SK-N-SH (cell line): ENCODE measurements at regions not wholly inside any gene's neighbourhood (a gene's known extent, or its start where the extent isn't known, plus 50 kb on each side); places are given as distances from the start of the nearest gene placed in this dataset.

Source experiments
- CTCF ChIA-PET: fragments of 300-600, 350-600 bp; formaldehyde crosslinking; extraction: SDS; loops from one replicate; lab custom pipeline; 2021; lab: Yijun Ruan, JAX
- POLR2A ChIA-PET: fragments of 350-600 bp; sonication (Branson Sonifier 250); formaldehyde crosslinking; extraction: SDS; loops from one replicate; lab custom pipeline; 2020; ENCODE audit warnings: antibody characterized with exemption, inconsistent platforms; lab: Yijun Ruan, JAX
- DNase-seq: peaks from one replicate; pipeline ENCODE4 v3.0.0; 2012
- H2AFZ ChIP-seq: fragments of 200-600 bp; sonication (generic); 2 replicates; pipeline ENCODE4 v1.8.1; 2016; ENCODE audit warnings: antibody characterized with exemption, mild to moderate bottlenecking, low read depth
- H3F3A ChIP-seq: fragments of 200-600 bp; sonication (generic); replicated peaks from 2 replicates; pipeline ENCODE3; 2016; ENCODE audit warnings: antibody characterized with exemption, mild to moderate bottlenecking; ENCODE audit not compliant: insufficient read depth
- H3K27ac ChIP-seq, 2 experiments: fragments of 200-500 bp in 1 of 2; fragments of 200-600 bp in 1 of 2; sonication (Bioruptor generic) in 1 of 2; sonication (generic), shearing (Covaris generic) in 1 of 2; 2 replicates each; pipeline versions ENCODE4 v1.5.1 to v1.6.1; 2014 to 2016; ENCODE audit warnings: low read depth in 2 of 2, inconsistent platforms in 1 of 2, low read length in 1 of 2, mild to moderate bottlenecking in 1 of 2, mixed read lengths in 1 of 2
- H3K27me3 ChIP-seq: fragments of 200-600 bp; sonication (generic), shearing (Covaris generic); 2 replicates; pipeline ENCODE4 v1.6.1; 2016; ENCODE audit warnings: mixed run types; ENCODE audit not compliant: insufficient read depth
- H3K36me3 ChIP-seq, 2 experiments: fragments of 200-500 bp in 1 of 2; fragments of 200-600 bp in 1 of 2; sonication (Bioruptor generic) in 1 of 2; sonication (generic) in 1 of 2; replicated peaks in 1 of 2; 2 replicates each; pipeline versions ENCODE3 to v1.5.1; 2014 to 2016; ENCODE audit warnings: low read length in 1 of 2, mild to moderate bottlenecking in 1 of 2; ENCODE audit not compliant: insufficient read depth in 2 of 2, control insufficient read depth in 1 of 2
- H3K4me1 ChIP-seq, 2 experiments: fragments of 200-500 bp in 1 of 2; fragments of 200-600 bp in 1 of 2; sonication (Bioruptor generic) in 1 of 2; sonication (generic), shearing (Covaris generic) in 1 of 2; 2 replicates each; pipeline versions ENCODE4 v1.5.1 to v1.6.1; 2014 to 2016; ENCODE audit warnings: low read depth in 1 of 2, low read length in 1 of 2, mixed run types in 1 of 2; ENCODE audit not compliant: insufficient read depth in 2 of 2, control insufficient read depth in 1 of 2
- H3K4me2 ChIP-seq: fragments of 200-600 bp; sonication (generic), shearing (Covaris generic); 2 replicates; pipeline ENCODE4 v1.6.1; 2017; ENCODE audit warnings: mixed run types
- H3K4me3 ChIP-seq, 2 experiments: fragments of 200-500 bp in 1 of 2; fragments of 200-600 bp in 1 of 2; sonication (Bioruptor generic) in 1 of 2; sonication (generic), shearing (Covaris generic) in 1 of 2; 2 replicates each; pipeline versions ENCODE4 v1.5.1 to v1.8.1; 2014 to 2016; ENCODE audit warnings: low read depth in 2 of 2, inconsistent platforms in 1 of 2, low read length in 1 of 2, mild to moderate bottlenecking in 1 of 2, mixed read lengths in 1 of 2, moderate library complexity in 1 of 2
- H3K79me2 ChIP-seq: fragments of 200-600 bp; sonication (generic); 2 replicates; pipeline ENCODE4 v1.8.1; 2017; ENCODE audit warnings: mild to moderate bottlenecking; ENCODE audit not compliant: insufficient read depth
- H3K9ac ChIP-seq: fragments of 200-600 bp; sonication (generic); 2 replicates; pipeline ENCODE4 v1.6.1; 2017; ENCODE audit warnings: mixed run types
- H3K9me2 ChIP-seq: fragments of 200-600 bp; sonication (generic); 2 replicates; pipeline ENCODE4 v1.6.1; 2017; ENCODE audit warnings: mixed run types
- H3K9me3 ChIP-seq: fragments of 200-600 bp; sonication (generic); 2 replicates; pipeline ENCODE4 v1.6.1; 2017; ENCODE audit warnings: mixed run types, mild to moderate bottlenecking, moderate library complexity
- H4K20me1 ChIP-seq: fragments of 200-600 bp; sonication (generic); 2 replicates; pipeline ENCODE4 v1.6.1; 2017; ENCODE audit warnings: mild to moderate bottlenecking, mixed run types; ENCODE audit not compliant: insufficient read depth
- CHD2 ChIP-seq: fragments of 150-350 bp; IDR thresholded peaks from 2 replicates; pipeline ENCODE4 v1.6.1; 2018; ENCODE audit warnings: low read length; ENCODE audit not compliant: partially characterized antibody
- FOXM1 ChIP-seq: IDR thresholded peaks from 2 replicates; pipeline ENCODE4 v1.4.0; 2012; ENCODE audit warnings: low read depth, mild to moderate bottlenecking
- IRF3 ChIP-seq: fragments of 150-350 bp; IDR thresholded peaks from 2 replicates; pipeline ENCODE4 v1.6.1; 2016; ENCODE audit warnings: mild to moderate bottlenecking, low read depth, low read length
- RAD21 ChIP-seq: IDR thresholded peaks from 2 replicates; pipeline ENCODE4 v1.6.1; 2012; ENCODE audit warnings: mild to moderate bottlenecking, low read length
- TCF12 ChIP-seq: IDR thresholded peaks from 2 replicates; pipeline ENCODE4 v1.4.0; 2012
- TEAD4 ChIP-seq: IDR thresholded peaks from 2 replicates; pipeline ENCODE4 v1.4.0; 2012; ENCODE audit warnings: mild to moderate bottlenecking, borderline replicate concordance; ENCODE audit not compliant: insufficient read depth
- WGBS: methylation state at CpG from one replicate; pipeline ENCODE4 v1.1.6; 2017; ENCODE audit warnings: low lambda C conversion rate; 5-methylcytosine and 5-hydroxymethylcytosine counted together
- TF ChIP-seq, protein P1 (sequence below): IDR thresholded peaks from 2 replicates; pipeline ENCODE4 v1.4.0; 2012; ENCODE audit warnings: low read depth, borderline replicate concordance
- TF ChIP-seq, protein P2 (sequence below): IDR thresholded peaks from 2 replicates; pipeline ENCODE4 v1.4.0; 2012; ENCODE audit warnings: low read depth

DNA sequence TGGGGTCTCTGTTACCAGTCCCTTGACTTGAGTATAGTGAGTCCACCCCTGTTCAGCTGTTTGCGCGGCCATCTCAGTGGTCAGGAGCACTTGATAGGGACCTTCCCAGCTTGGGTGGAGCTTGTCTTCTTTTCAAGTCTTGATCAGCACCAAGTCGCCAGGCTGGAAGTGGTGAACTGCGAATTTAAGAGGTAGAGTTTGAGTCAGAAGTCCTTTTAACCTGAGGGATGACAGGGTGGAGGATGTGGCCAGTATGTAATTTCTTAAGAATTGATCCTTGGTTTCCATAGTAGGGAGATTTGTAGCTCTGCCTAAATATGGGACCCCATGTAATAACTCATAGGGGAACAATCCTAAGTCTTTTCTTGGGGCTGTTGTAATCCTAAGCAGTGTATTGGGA lies 86.3 kb upstream of the XCR1 start:
- WGBS = 35% methylated on average over 4 of the region's 4 CpGs
- H3K9me2 ChIP-seq = no peaks in the 10 kb centered on the region
- no peaks in the 10 kb centered on the region for H3K79me2 ChIP-seq
- no peaks in the 10 kb centered on the region for H3K36me3 ChIP-seq
- TF ChIP-seq FOXM1 (no peak), IRF3 (no peak)
- TF ChIP-seq, protein P1, sequence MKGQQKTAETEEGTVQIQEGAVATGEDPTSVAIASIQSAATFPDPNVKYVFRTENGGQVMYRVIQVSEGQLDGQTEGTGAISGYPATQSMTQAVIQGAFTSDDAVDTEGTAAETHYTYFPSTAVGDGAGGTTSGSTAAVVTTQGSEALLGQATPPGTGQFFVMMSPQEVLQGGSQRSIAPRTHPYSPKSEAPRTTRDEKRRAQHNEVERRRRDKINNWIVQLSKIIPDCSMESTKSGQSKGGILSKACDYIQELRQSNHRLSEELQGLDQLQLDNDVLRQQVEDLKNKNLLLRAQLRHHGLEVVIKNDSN = no peak
- no peaks in the 10 kb centered on the region for H3K9me3 ChIP-seq
- no peak overlapping the region for H3K4me3 ChIP-seq
- CTCF ChIA-PET = no interaction called here
- H2AFZ ChIP-seq = no peak overlapping the region
- no peak overlapping the region for H3K9ac ChIP-seq
- H3K4me2 ChIP-seq = no peak overlapping the region
- H3F3A ChIP-seq = no peaks in the 10 kb centered on the region
- DNase-seq = no peak
- H3K4me1 ChIP-seq = no peaks in the 10 kb centered on the region; a peak in 1 of 4 replicates
- POLR2A ChIA-PET = no interaction called here
- no peak overlapping the region for H3K27ac ChIP-seq
- H4K20me1 ChIP-seq = no peaks in the 10 kb centered on the region
- no peaks in the 10 kb centered on the region for H3K27me3 ChIP-seq

DNA sequence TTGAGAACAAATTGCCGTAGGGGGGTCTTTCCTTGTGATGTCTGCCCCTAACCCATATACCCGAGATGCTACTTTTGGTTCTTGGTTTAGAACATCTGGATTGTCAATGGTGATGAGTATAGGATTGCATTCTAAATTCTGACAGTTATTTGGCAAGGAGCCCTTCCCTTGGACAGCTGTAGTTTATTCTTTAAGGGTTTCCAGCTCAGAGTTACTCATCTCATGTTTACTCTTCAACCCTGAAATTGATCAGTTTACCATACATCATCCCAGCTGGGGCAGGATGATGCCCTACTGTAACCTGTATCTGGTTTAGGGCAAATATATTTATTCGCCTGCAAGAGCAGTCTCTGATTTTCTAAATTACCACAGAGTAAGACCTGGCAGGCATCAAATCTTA lies 85.7 kb upstream of the XCR1 start:
- Histone ChIP-seq H3K9ac (no peak overlapping the region), H3K4me2 (no peak overlapping the region), H3K79me2 (no peaks in the 10 kb centered on the region), H3K9me3 (no peaks in the 10 kb centered on the region), H2AFZ (no peak overlapping the region), H4K20me1 (no peaks in the 10 kb centered on the region), H3K4me1 (no peaks in the 10 kb centered on the region; a peak in 1 of 4 replicates), H3K36me3 (no peaks in the 10 kb centered on the region), H3F3A (no peaks in the 10 kb centered on the region), H3K4me3 (no peak overlapping the region), H3K27ac (no peak overlapping the region), H3K9me2 (no peaks in the 10 kb centered on the region), H3K27me3 (peaks cover 4% of the 10 kb centered on the region; the same call in 1 of the 2 replicates)
- ChIA-PET POLR2A (no interaction called here), CTCF (no interaction called here)
- TF ChIP-seq CHD2 (no peak), TEAD4 (no peak), RAD21 (no peak), TCF12 (no peak)
- 22% methylated on average over 3 of the region's 3 CpGs for WGBS
- DNase-seq = no peak

- Histone ChIP-seq H3K4me3 (no peak overlapping the region), H2AFZ (no peak overlapping the region), H3K27me3 (peaks cover 9% of the 10 kb centered on the region; the same call in 1 of the 2 replicates), H3K79me2 (no peaks in the 10 kb centered on the region), H3K36me3 (no peaks in the 10 kb centered on the region), H3K9me2 (no peaks in the 10 kb centered on the region), H3K4me2 (no peak overlapping the region), H3K4me1 (no peaks in the 10 kb centered on the region; a peak in 1 of 4 replicates), H3K9ac (no peak overlapping the region), H3K9me3 (no peaks in the 10 kb centered on the region), H3F3A (no peaks in the 10 kb centered on the region), H3K27ac (no peak overlapping the region), H4K20me1 (no peaks in the 10 kb centered on the region)
- no peak for DNase-seq
- TF ChIP-seq, protein P1 = no peak
- TF ChIP-seq, protein P2, sequence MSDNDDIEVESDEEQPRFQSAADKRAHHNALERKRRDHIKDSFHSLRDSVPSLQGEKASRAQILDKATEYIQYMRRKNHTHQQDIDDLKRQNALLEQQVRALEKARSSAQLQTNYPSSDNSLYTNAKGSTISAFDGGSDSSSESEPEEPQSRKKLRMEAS = no peak
- CTCF ChIA-PET = no interaction called here
- WGBS = 0% methylated on average over 3 of the region's 3 CpGs
- POLR2A ChIA-PET = no interaction called here
These were observed 85.0 kb upstream of the XCR1 start for GRCh38 chr3:46112296-46112695.
